ENCODE measurements at regions not wholly inside any gene's neighbourhood (a gene's known extent, or its start where the extent isn't known, plus 50 kb on each side); places are given as distances from the start of the nearest gene placed in this dataset.

DNA sequence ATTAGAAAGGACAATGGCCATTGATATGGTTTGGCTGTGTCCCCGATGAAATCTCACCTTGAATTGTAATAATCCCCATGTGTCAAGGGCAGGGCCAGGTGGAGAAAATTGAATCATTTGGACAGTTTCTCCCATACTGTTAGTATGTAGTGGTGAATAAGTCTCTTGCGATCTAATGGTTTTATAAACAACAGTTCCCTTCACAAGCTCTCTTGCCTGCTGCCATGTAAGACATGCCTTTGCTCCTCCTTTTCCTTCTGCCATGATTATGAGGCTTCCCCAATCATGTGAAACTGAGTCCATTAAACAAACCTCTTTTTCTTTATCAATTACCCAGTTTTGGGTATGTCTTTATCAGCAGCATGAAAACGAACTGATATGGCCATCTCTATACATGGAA lies 302.7 kb downstream of the SFMBT2 start:
- Histone ChIP-seq H3K36me3 (ENCODE audit: control insufficient read depth in 1 of 2, insufficient read depth in 2 of 2, low read length in 2 of 2) (no peaks in the 10 kb centered on the region), H3K79me2 (ENCODE audit: insufficient read depth, low read length) (no peaks in the 10 kb centered on the region), H3K27me3 (ENCODE audit: insufficient read depth, low read length) (no peaks in the 10 kb centered on the region), H4K20me1 (ENCODE audit: insufficient read depth) (no peaks in the 10 kb centered on the region), H3K9me3 (ENCODE audit: control insufficient read depth in 1 of 2, insufficient read depth in 1 of 2, low read depth in 1 of 2, low read length in 2 of 2) (no peaks in the 10 kb centered on the region), H3K4me1 (ENCODE audit: control insufficient read depth in 1 of 2, insufficient read depth in 2 of 2, low read length in 2 of 2) (no peaks in the 10 kb centered on the region), H3K9me2 (ENCODE audit: insufficient read depth) (no peaks in the 10 kb centered on the region), H3K4me2 (ENCODE audit: low read length) (no peak overlapping the region), H3K9ac (ENCODE audit: low read length) (no peak overlapping the region), H2AFZ (ENCODE audit: low read depth, low read length, poor library complexity, severe bottlenecking) (no peak overlapping the region), H3K27ac (ENCODE audit: low read depth, low read length) (no peak overlapping the region), H3K4me3 (replicated peaks in 1 of 2; ENCODE audit: low read depth in 1 of 2, low read length in 2 of 2) (no peak overlapping the region)
- DNase-seq (ENCODE audit: low read depth, low spot score) (no peak), ATAC-seq (no peak)
- intact Hi-C loops (cut with micrococcal nuclease): no loop called here
- ChIA-PET RAD21 (ENCODE audit: low non-redundant PET in 1 of 2, low total read pairs in 2 of 2, uncharacterized antibody in 2 of 2, unreplicated experiment in 2 of 2) (no interaction called here), CTCF (no interaction called here), POLR2A (no interaction called here)
- no peak for TF ChIP-seq ELF1 (IDR thresholded peaks at IDR 0.05; ENCODE audit: borderline replicate concordance, low read depth)
- TF ChIP-seq JUND (IDR thresholded peaks at IDR 0.05): no peak
- TF ChIP-seq SRF (IDR thresholded peaks at IDR 0.05; ENCODE audit: low read depth): no peak
- TF ChIP-seq, protein P1, sequence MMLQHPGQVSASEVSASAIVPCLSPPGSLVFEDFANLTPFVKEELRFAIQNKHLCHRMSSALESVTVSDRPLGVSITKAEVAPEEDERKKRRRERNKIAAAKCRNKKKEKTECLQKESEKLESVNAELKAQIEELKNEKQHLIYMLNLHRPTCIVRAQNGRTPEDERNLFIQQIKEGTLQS (IDR thresholded peaks at IDR 0.05): no peak
- TF ChIP-seq RAD21 (IDR thresholded peaks at IDR 0.05; ENCODE audit: low read depth): no peak
- no peak for TF ChIP-seq ZNF274 (IDR thresholded peaks at IDR 0.05; ENCODE audit: low read depth, low read length)
- TF ChIP-seq SP1 (IDR thresholded peaks at IDR 0.05; ENCODE audit: low read depth): no peak
- TF ChIP-seq ZFX (IDR thresholded peaks at IDR 0.05): no peak
- no peak for TF ChIP-seq POLR2A (IDR thresholded peaks at IDR 0.05; ENCODE audit: borderline replicate concordance, extremely low read depth, insufficient read depth, insufficient read length)
- TF ChIP-seq FOSL1 (IDR thresholded peaks at IDR 0.05; ENCODE audit: low read depth): no peak
- TF ChIP-seq, protein P2, sequence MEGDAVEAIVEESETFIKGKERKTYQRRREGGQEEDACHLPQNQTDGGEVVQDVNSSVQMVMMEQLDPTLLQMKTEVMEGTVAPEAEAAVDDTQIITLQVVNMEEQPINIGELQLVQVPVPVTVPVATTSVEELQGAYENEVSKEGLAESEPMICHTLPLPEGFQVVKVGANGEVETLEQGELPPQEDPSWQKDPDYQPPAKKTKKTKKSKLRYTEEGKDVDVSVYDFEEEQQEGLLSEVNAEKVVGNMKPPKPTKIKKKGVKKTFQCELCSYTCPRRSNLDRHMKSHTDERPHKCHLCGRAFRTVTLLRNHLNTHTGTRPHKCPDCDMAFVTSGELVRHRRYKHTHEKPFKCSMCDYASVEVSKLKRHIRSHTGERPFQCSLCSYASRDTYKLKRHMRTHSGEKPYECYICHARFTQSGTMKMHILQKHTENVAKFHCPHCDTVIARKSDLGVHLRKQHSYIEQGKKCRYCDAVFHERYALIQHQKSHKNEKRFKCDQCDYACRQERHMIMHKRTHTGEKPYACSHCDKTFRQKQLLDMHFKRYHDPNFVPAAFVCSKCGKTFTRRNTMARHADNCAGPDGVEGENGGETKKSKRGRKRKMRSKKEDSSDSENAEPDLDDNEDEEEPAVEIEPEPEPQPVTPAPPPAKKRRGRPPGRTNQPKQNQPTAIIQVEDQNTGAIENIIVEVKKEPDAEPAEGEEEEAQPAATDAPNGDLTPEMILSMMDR (IDR thresholded peaks at IDR 0.05 in 2 of 3, conservative IDR thresholded peaks at IDR 0.05 in 1 of 3; ENCODE audit: borderline replicate concordance in 1 of 3, insufficient read depth in 1 of 3, low read depth in 2 of 3, low read length in 2 of 3): no peak
- TF ChIP-seq, protein P3, sequence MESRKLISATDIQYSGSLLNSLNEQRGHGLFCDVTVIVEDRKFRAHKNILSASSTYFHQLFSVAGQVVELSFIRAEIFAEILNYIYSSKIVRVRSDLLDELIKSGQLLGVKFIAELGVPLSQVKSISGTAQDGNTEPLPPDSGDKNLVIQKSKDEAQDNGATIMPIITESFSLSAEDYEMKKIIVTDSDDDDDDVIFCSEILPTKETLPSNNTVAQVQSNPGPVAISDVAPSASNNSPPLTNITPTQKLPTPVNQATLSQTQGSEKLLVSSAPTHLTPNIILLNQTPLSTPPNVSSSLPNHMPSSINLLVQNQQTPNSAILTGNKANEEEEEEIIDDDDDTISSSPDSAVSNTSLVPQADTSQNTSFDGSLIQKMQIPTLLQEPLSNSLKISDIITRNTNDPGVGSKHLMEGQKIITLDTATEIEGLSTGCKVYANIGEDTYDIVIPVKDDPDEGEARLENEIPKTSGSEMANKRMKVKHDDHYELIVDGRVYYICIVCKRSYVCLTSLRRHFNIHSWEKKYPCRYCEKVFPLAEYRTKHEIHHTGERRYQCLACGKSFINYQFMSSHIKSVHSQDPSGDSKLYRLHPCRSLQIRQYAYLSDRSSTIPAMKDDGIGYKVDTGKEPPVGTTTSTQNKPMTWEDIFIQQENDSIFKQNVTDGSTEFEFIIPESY (IDR thresholded peaks at IDR 0.05; ENCODE audit: extremely low read depth, insufficient replicate concordance, low read length): no peak
- TF ChIP-seq EZH2 (IDR thresholded peaks at IDR 0.05): no peak
- no peak for TF ChIP-seq SIN3A (IDR thresholded peaks at IDR 0.05; ENCODE audit: low read depth)
- TF ChIP-seq TCF7L2 (IDR thresholded peaks at IDR 0.05; ENCODE audit: borderline replicate concordance, extremely low read depth, insufficient read depth, insufficient read length): no peak
- BruUV-seq (replicated peaks): no TSS peak

All from HCT116 (cell line).